Calu3 (cell line): ENCODE measurements at regions not wholly inside any gene's neighbourhood (a gene's known extent, or its start where the extent isn't known, plus 50 kb on each side); places are given as distances from the start of the nearest gene placed in this dataset.

Experiments
- BruUV-seq: library from RNA; stranded (reverse); fragments of 400-500 nt; replicated peaks from 2 replicates; lab custom pipeline; 2021; lab: Mats Ljungman, UMichigan
- CTCF ChIA-PET: fragments of 300-600 bp; sonication (Branson Sonifier 250); formaldehyde crosslinking; loops from one replicate; lab custom pipeline; 2022; ENCODE audit warnings: antibody characterized with exemption; lab: Charles Lee
- DNase-seq: peaks from one replicate; pipeline ENCODE4 v3.0.0; 2022
- H3K27ac Mint-ChIP-seq: one replicate; pipeline ENCODE4 v1.8.0; 2022; ENCODE audit warnings: mixed read lengths; ENCODE audit not compliant: unreplicated experiment
- H3K27me3 Mint-ChIP-seq: one replicate; pipeline ENCODE4 v1.8.0; 2022; ENCODE audit warnings: mixed read lengths; ENCODE audit not compliant: unreplicated experiment
- H3K36me3 Mint-ChIP-seq: one replicate; pipeline ENCODE4 v1.8.0; 2022; ENCODE audit warnings: mild to moderate bottlenecking, moderate library complexity, mixed read lengths; ENCODE audit not compliant: insufficient read depth, unreplicated experiment
- H3K4me1 Mint-ChIP-seq: one replicate; pipeline ENCODE4 v1.8.0; 2022; ENCODE audit warnings: mild to moderate bottlenecking, low read depth, mixed read lengths; ENCODE audit not compliant: unreplicated experiment
- H3K4me3 Mint-ChIP-seq: one replicate; pipeline ENCODE4 v1.8.0; 2022; ENCODE audit warnings: mild to moderate bottlenecking, low read depth, moderate library complexity, mixed read lengths; ENCODE audit not compliant: unreplicated experiment
- H3K9me3 Mint-ChIP-seq: one replicate; pipeline ENCODE4 v1.8.0; 2022; ENCODE audit warnings: low read depth, mixed read lengths; ENCODE audit not compliant: unreplicated experiment
- intact Hi-C: fragments of 100-400 bp; cut with micrococcal nuclease; formaldehyde crosslinking; loops from one replicate; pipeline ENCODE4 v1.10.0; 2022; ENCODE audit not compliant: unreplicated experiment
- TF ChIP-seq, protein P1 (sequence below): fragments of 200-600 bp; IDR thresholded peaks from one replicate; pipeline ENCODE4 v1.8.0; 2022; ENCODE audit warnings: antibody characterized with exemption; ENCODE audit not compliant: unreplicated experiment

DNA sequence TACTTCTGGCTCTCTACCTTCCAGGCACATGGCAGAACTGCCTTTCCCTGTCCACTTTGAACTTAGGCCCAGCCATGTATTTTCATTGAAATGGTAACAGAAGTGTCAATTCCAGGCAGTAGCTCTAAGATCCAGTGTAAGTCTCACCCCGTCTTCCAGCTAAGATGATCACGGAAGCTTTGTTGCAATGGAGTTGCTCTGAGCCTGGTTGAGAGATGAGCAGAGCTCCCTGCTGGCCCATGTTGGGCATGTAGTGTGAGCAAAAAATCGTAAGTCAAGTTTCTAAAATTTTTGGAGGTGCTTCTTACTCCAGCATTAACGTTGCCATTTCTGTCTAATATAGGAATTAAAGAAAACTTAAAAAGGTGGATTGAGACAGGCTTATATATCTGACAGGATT is 274.4 kb downstream of the IPMK start:
- Mint-ChIP-seq H3K27me3 (no peaks in the 10 kb centered on the region), H3K36me3 (peaks cover 18% of the 10 kb centered on the region), H3K9me3 (no peaks in the 10 kb centered on the region), H3K4me3 (peak overlapping the region; percentile 74), H3K27ac (peak overlapping the region; percentile 82), H3K4me1 (peaks cover 42% of the 10 kb centered on the region)
- TF ChIP-seq, protein P1, sequence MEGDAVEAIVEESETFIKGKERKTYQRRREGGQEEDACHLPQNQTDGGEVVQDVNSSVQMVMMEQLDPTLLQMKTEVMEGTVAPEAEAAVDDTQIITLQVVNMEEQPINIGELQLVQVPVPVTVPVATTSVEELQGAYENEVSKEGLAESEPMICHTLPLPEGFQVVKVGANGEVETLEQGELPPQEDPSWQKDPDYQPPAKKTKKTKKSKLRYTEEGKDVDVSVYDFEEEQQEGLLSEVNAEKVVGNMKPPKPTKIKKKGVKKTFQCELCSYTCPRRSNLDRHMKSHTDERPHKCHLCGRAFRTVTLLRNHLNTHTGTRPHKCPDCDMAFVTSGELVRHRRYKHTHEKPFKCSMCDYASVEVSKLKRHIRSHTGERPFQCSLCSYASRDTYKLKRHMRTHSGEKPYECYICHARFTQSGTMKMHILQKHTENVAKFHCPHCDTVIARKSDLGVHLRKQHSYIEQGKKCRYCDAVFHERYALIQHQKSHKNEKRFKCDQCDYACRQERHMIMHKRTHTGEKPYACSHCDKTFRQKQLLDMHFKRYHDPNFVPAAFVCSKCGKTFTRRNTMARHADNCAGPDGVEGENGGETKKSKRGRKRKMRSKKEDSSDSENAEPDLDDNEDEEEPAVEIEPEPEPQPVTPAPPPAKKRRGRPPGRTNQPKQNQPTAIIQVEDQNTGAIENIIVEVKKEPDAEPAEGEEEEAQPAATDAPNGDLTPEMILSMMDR: peak; percentile 17
- CTCF ChIA-PET: interaction anchor here (0.9 to 1.9 kb wide), 17 partner anchors 13 to 336 kb away, joined by 3 to 10 read pairs (median 3); no protein-coding TSS in a partner anchor
- intact Hi-C loops: loop anchor here (1.0 to 5.0 kb wide), 9 partner anchors 29 to 411 kb away; no protein-coding TSS in a partner anchor
- BruUV-seq: no TSS peak
- peak; percentile 36 for DNase-seq

DNA sequence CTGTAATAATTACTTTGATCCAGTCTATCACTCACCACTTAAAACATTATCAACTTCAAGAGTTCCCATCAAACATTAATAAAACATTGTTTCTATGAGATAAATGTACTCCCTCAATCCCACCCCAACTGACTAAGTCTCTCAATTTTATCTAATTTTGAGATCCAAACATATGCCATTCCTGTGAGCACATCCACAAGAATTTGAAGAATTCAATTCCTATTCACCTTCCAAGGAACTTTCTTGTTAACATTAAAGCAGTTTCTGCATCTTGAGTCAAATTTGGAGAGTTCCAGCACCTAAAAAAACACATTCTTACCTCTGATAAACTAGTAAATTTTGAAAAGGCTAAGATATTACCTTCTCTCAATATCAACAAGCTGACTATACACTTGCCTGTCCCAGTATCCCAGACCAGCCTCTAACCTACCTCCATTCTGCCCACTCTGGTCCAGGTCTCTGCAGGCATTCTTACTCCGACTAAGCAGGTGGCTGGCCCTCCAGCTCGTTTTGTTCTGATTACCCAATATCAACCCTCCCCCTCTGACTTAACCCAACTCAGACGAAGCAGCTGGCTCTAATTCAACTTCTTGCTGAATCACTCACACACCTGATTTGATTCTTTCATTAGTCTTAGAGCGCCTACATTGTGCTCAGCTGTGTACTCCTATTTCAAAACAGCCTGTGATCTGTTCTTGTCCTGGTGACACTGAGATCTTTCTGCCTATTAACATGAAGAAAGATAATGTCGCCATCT is 275.2 kb downstream of the IPMK start:
- Mint-ChIP-seq H3K4me1 (peaks cover 50% of the 10 kb centered on the region), H3K9me3 (no peaks in the 10 kb centered on the region), H3K27ac (peak overlapping the region; percentile 82), H3K36me3 (peaks cover 18% of the 10 kb centered on the region), H3K4me3 (peak overlapping the region; percentile 74), H3K27me3 (no peaks in the 10 kb centered on the region)
- BruUV-seq: TSS peak; percentile 63
- DNase-seq: peak; percentile 85
- CTCF ChIA-PET: interaction anchor here (0.6 to 1.9 kb wide), 22 partner anchors 13 to 335 kb away, joined by 3 to 10 read pairs (median 3); no protein-coding TSS in a partner anchor
- TF ChIP-seq, protein P1: no peak
- intact Hi-C loops: loop anchor here (1.0 to 5.0 kb wide), 9 partner anchors 30 to 410 kb away; no protein-coding TSS in a partner anchor

DNA sequence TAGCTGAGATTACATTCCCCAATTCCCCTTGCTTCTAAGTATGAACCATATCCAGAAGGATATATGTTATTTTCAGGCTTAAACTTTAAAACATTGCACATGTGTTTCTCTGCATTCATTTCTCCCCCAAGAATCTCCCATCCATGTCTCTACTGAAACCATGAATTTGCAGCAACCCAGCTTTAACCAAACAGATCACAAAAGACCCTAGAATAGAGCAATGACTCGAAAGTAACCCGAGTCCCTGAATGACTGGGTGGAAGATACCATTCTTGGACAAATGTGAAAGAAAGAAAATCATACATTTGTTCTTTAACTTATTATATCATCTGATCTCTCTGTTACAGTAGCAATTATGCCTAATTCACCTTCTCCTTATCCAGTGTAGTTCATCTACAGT is 278.7 kb downstream of the IPMK start:
- peak overlapping the region; percentile 57 for H3K27ac Mint-ChIP-seq
- H3K9me3 Mint-ChIP-seq: no peaks in the 10 kb centered on the region
- CTCF ChIA-PET: no interaction called here
- H3K4me1 Mint-ChIP-seq: peaks cover 60% of the 10 kb centered on the region
- H3K27me3 Mint-ChIP-seq: no peaks in the 10 kb centered on the region
- DNase-seq: no peak
- intact Hi-C loops: loop anchor here (2.0 kb wide), 1 partner anchor 64 kb away; no protein-coding TSS in a partner anchor
- H3K4me3 Mint-ChIP-seq: peak overlapping the region; percentile 57
- no TSS peak for BruUV-seq
- peaks cover 18% of the 10 kb centered on the region for H3K36me3 Mint-ChIP-seq
- TF ChIP-seq, protein P1: no peak

DNA sequence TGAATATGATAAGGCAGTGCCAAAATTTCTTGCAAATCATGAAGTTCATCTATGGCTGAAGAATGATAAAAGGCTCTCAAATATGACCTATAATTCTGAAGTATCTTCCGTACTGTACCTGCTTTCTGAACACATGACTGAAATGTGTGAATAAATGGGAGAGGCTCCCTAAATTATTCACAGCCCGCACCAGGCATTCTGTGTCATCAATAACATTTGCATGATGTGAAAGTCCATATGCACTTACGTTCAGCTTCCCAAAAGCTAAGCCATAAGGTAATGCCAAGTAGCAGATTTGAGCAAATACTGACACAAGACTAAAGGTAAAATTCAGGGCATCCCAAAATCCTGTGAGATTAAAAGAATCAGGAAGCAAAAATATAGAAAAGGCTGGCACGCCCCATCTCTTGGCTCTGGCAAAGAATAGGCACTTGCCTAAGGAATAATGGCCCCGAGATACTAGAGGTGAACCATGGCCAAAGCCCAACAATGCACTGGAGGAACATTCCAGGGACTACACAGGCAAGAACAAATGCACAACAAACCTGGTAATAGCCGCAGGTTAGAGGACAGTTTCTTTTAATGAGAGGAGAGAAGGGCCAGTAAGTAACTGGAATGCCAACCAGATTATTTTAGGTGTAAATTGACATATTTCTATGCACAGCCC is 280.5 kb downstream of the IPMK start:
- intact Hi-C loops: no loop called here
- Mint-ChIP-seq H3K4me3 (peak overlapping the region; percentile 11), H3K27me3 (no peaks in the 10 kb centered on the region), H3K9me3 (no peaks in the 10 kb centered on the region), H3K27ac (peak overlapping the region; percentile 25), H3K4me1 (peaks cover 66% of the 10 kb centered on the region), H3K36me3 (peaks cover 11% of the 10 kb centered on the region)
- CTCF ChIA-PET: interaction anchor here (0.7 kb wide), 1 partner anchor 31 kb away, joined by 4 read pairs; no protein-coding TSS in a partner anchor
- TF ChIP-seq, protein P1: no peak
- no peak for DNase-seq
- no TSS peak for BruUV-seq
